ENCODE measurements at regions not wholly inside any gene's neighbourhood (a gene's known extent, or its start where the extent isn't known, plus 50 kb on each side); places are given as distances from the start of the nearest gene placed in this dataset.

DNA sequence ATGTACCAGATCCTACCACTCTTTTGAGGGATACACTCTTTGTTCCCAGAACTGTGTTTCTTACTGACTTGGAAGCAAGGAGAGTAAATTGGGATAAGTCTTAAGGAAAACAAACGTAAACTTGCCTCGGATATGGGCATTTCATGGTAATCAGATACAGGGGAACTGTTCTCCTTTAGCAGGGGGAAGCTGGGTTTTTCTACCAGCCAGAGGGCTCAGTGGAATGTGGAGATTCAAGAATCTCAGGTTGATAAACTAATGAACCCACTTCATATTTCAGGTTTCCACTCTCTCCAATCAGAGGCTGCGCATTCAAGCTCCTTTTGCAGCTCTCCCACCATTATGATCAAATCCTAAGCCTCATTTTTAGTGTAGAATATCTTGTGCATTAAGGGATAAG is 676.5 kb upstream of the FSHR start:
- TF ChIP-seq, protein P1, sequence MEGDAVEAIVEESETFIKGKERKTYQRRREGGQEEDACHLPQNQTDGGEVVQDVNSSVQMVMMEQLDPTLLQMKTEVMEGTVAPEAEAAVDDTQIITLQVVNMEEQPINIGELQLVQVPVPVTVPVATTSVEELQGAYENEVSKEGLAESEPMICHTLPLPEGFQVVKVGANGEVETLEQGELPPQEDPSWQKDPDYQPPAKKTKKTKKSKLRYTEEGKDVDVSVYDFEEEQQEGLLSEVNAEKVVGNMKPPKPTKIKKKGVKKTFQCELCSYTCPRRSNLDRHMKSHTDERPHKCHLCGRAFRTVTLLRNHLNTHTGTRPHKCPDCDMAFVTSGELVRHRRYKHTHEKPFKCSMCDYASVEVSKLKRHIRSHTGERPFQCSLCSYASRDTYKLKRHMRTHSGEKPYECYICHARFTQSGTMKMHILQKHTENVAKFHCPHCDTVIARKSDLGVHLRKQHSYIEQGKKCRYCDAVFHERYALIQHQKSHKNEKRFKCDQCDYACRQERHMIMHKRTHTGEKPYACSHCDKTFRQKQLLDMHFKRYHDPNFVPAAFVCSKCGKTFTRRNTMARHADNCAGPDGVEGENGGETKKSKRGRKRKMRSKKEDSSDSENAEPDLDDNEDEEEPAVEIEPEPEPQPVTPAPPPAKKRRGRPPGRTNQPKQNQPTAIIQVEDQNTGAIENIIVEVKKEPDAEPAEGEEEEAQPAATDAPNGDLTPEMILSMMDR (optimal IDR thresholded peaks at IDR 0.05 in 1 of 3, IDR thresholded peaks at IDR 0.05 in 1 of 3, conservative IDR thresholded peaks at IDR 0.05 in 1 of 3; ENCODE audit: extremely low read depth in 1 of 3, insufficient read depth in 2 of 3, low read length in 3 of 3): no peak
- no peak for TF ChIP-seq EZH2 (IDR thresholded peaks at IDR 0.05; ENCODE audit: low read length)
